HCT116 (cell line): ENCODE measurements at regions not wholly inside any gene's neighbourhood (a gene's known extent, or its start where the extent isn't known, plus 50 kb on each side); places are given as distances from the start of the nearest gene placed in this dataset.
"Not testable (repeated sequence)": the region's sequence is repeated elsewhere in the genome, so short reads cannot be mapped to it uniquely, and the experiment has no call there.

Source experiments
- ATAC-seq: fragments of 200-7000 bp; cut with Tn5 transposase; 2 replicates; pipeline ENCODE4 v1.9.1; 2020; ENCODE audit warnings: mild to moderate bottlenecking, moderate library complexity
- BruUV-seq: library from RNA; stranded (reverse); fragments of 400-500 nt; replicated peaks from 2 replicates; lab custom pipeline; 2021; lab: Mats Ljungman, UMichigan
- CTCF ChIA-PET: fragments of 300-600 bp; sonication (Branson Sonifier 250); formaldehyde crosslinking; loops from one replicate; lab custom pipeline; 2021; ENCODE audit warnings: antibody characterized with exemption; lab: Charles Lee
- POLR2A ChIA-PET: fragments of 300-600, 350-600 bp; sonication (Branson Sonifier 250); formaldehyde crosslinking; loops from one replicate; lab custom pipeline; 2021; ENCODE audit warnings: antibody characterized with exemption; lab: Charles Lee
- RAD21 ChIA-PET, 2 experiments: fragments of 300-600 bp; sonication (Branson Sonifier 250); formaldehyde crosslinking; loops; one replicate each; lab custom pipeline; 2023; ENCODE audit warnings: low total read pairs in 2 of 2; ENCODE audit not compliant: uncharacterized antibody in 2 of 2, unreplicated experiment in 2 of 2, low non-redundant PET in 1 of 2; lab: Charles Lee
- DNase-seq: peaks from one replicate; pipeline ENCODE4 v3.0.0-alpha.2; 2010; ENCODE audit warnings: low read depth, low spot score
- H2AFZ ChIP-seq: fragments of 200-600 bp; shearing (Covaris generic), sonication (generic); 2 replicates; pipeline ENCODE4 v1.6.1; 2017; ENCODE audit warnings: low read depth, mixed run types, mixed read lengths, antibody characterized with exemption, low read length; ENCODE audit not compliant: poor library complexity, severe bottlenecking
- H3K27ac ChIP-seq: 2 replicates; pipeline ENCODE4 v1.5.1; 2012; ENCODE audit warnings: low read depth, low read length
- H3K27me3 ChIP-seq: fragments of 200-600 bp; sonication (generic); 2 replicates; pipeline ENCODE4 v1.6.1; 2016; ENCODE audit warnings: mixed run types, low read length, mixed read lengths; ENCODE audit not compliant: insufficient read depth
- H3K36me3 ChIP-seq, 2 experiments: fragments of 200-500 bp in 1 of 2; fragments of 200-600 bp in 1 of 2; sonication (Bioruptor generic) in 1 of 2; sonication (generic) in 1 of 2; 2 replicates each; pipeline versions ENCODE4 v1.5.1 to v1.6.1; 2014 to 2016; ENCODE audit warnings: low read length in 2 of 2, inconsistent platforms in 1 of 2, mixed read lengths in 1 of 2, mixed run types in 1 of 2; ENCODE audit not compliant: insufficient read depth in 2 of 2, control insufficient read depth in 1 of 2
- H3K4me1 ChIP-seq, 2 experiments: fragments of 200-600 bp in 1 of 2; sonication (generic) in 1 of 2; 2 replicates each; pipeline versions ENCODE4 v1.5.1 to v1.6.1; 2012 to 2017; ENCODE audit warnings: low read length in 2 of 2, inconsistent platforms in 1 of 2, mild to moderate bottlenecking in 1 of 2, mixed read lengths in 1 of 2, mixed run types in 1 of 2, moderate library complexity in 1 of 2; ENCODE audit not compliant: insufficient read depth in 2 of 2, control insufficient read depth in 1 of 2
- H3K4me2 ChIP-seq: fragments of 200-600 bp; sonication (generic); 2 replicates; pipeline ENCODE4 v1.6.1; 2017; ENCODE audit warnings: mixed run types, low read length, mixed read lengths
- H3K4me3 ChIP-seq, 2 experiments: fragments of 200-600 bp in 1 of 2; sonication (generic) in 1 of 2; replicated peaks in 1 of 2; 2 replicates each; pipeline ENCODE4 v1.5.1; 2011 to 2016; ENCODE audit warnings: low read length in 2 of 2, control low read depth in 1 of 2, low read depth in 1 of 2, mild to moderate bottlenecking in 1 of 2, mixed read lengths in 1 of 2, mixed run types in 1 of 2
- H3K79me2 ChIP-seq: fragments of 200-600 bp; sonication (generic); 2 replicates; pipeline ENCODE4 v1.6.1; 2017; ENCODE audit warnings: mild to moderate bottlenecking, mixed run types, low read length, moderate library complexity, mixed read lengths; ENCODE audit not compliant: insufficient read depth
- H3K9ac ChIP-seq: fragments of 200-600 bp; sonication (generic); 2 replicates; pipeline ENCODE4 v1.6.1; 2016; ENCODE audit warnings: low read length, mixed read lengths
- H3K9me2 ChIP-seq: fragments of 200-600 bp; sonication (generic), shearing (Covaris generic); 2 replicates; pipeline ENCODE4 v1.6.1; 2017; ENCODE audit warnings: mixed run types, mild to moderate bottlenecking, moderate library complexity; ENCODE audit not compliant: insufficient read depth
- H3K9me3 ChIP-seq, 2 experiments: fragments of 200-500 bp in 1 of 2; fragments of 200-600 bp in 1 of 2; sonication (Bioruptor generic) in 1 of 2; sonication (generic) in 1 of 2; 2 replicates each; pipeline ENCODE4 v1.6.1; 2014 to 2017; ENCODE audit warnings: low read length in 2 of 2, mixed read lengths in 2 of 2, inconsistent platforms in 1 of 2, low read depth in 1 of 2, mild to moderate bottlenecking in 1 of 2, mixed run types in 1 of 2, moderate library complexity in 1 of 2; ENCODE audit not compliant: control insufficient read depth in 1 of 2, insufficient read depth in 1 of 2
- H4K20me1 ChIP-seq: fragments of 200-600 bp; sonication (generic), shearing (Covaris generic); 2 replicates; pipeline ENCODE4 v1.6.1; 2017; ENCODE audit warnings: mixed run types, mild to moderate bottlenecking, moderate library complexity; ENCODE audit not compliant: insufficient read depth
- CBX3 ChIP-seq: IDR thresholded peaks from 2 replicates; pipeline ENCODE4 v1.6.1; 2012; ENCODE audit warnings: low read depth
- CEBPB ChIP-seq: IDR thresholded peaks from 2 replicates; pipeline ENCODE4 v1.6.1; 2012; ENCODE audit warnings: low read depth
- EGR1 ChIP-seq: IDR thresholded peaks from 2 replicates; pipeline ENCODE4 v1.6.1; 2012; ENCODE audit warnings: low read depth
- EZH2phosphoT487 ChIP-seq: fragments of 200-600 bp; IDR thresholded peaks from 2 replicates; pipeline ENCODE4 v1.6.1; 2018; ENCODE audit warnings: antibody characterized with exemption, borderline replicate concordance
- FOSL1 ChIP-seq: IDR thresholded peaks from 2 replicates; pipeline ENCODE4 v1.6.1; 2012; ENCODE audit warnings: low read depth
- RAD21 ChIP-seq: IDR thresholded peaks from 2 replicates; pipeline ENCODE4 v1.6.1; 2012; ENCODE audit warnings: low read depth, mild to moderate bottlenecking
- SRF ChIP-seq: IDR thresholded peaks from 2 replicates; pipeline ENCODE4 v1.6.1; 2012; ENCODE audit warnings: low read depth
- intact Hi-C: fragments of 100-400 bp; cut with micrococcal nuclease; formaldehyde crosslinking; loops from 2 replicates; pipeline ENCODE4 v1.10.0; 2022

GRCh38 chr6:37565267-37566110, 65.8 kb upstream of the CCDC167 start:
- Histone ChIP-seq H3K4me2 (0 out of 2 replicates have a peak overlapping the region, but pooled peaks have one; percentile 33), H3K4me3 (no peak overlapping the region), H3K4me1 (peaks cover 0 to 7% of the 10 kb centered on the region in 2 experiments; a peak in 1 of 4 replicates), H3K9ac (no peak overlapping the region), H3K27me3 (no peaks in the 10 kb centered on the region), H3K79me2 (no peaks in the 10 kb centered on the region), H3K9me3 (no peaks in the 10 kb centered on the region), H3K9me2 (no peaks in the 10 kb centered on the region), H3K27ac (no peak overlapping the region), H4K20me1 (no peaks in the 10 kb centered on the region), H3K36me3 (no peaks in the 10 kb centered on the region), H2AFZ (no peak overlapping the region)
- ChIA-PET POLR2A (no interaction called here), CTCF (interaction anchor here (0.9 to 1.7 kb wide), 7 partner anchors 11 to 81 kb away, joined by 3 to 7 read pairs (median 3); partner anchors contain the start of gene CCDC167), RAD21 (interaction anchor here in 1 of 2 experiments (0.6 kb wide), 1 partner anchor 37 kb away, joined by 3 read pairs; no protein-coding TSS in a partner anchor)
- no peak for ATAC-seq
- DNase-seq = no peak
- no peak for TF ChIP-seq EZH2phosphoT487
- TF ChIP-seq CBX3 = no peak
- TF ChIP-seq SRF = no peak
- TF ChIP-seq CEBPB = no peak
- no peak for TF ChIP-seq EGR1
- TF ChIP-seq RAD21 = no peak
- TF ChIP-seq FOSL1 = no peak
- intact Hi-C loops = loop anchor here (1.0 to 2.0 kb wide), 3 partner anchors 27 to 185 kb away; no protein-coding TSS in a partner anchor
- BruUV-seq = no TSS peak

- DNase-seq, H3K9ac ChIP-seq, H3K9me2 ChIP-seq, RAD21 ChIA-PET, H3K27ac ChIP-seq, H3K9me3 ChIP-seq, H3K79me2 ChIP-seq, POLR2A ChIA-PET, CTCF ChIA-PET, H3K27me3 ChIP-seq, intact Hi-C loops, BruUV-seq, H3K4me3 ChIP-seq, H3K36me3 ChIP-seq, H4K20me1 ChIP-seq, ATAC-seq, H3K4me2 ChIP-seq, H2AFZ ChIP-seq: not testable (repeated sequence)
- peaks cover 0 to 14% of the 10 kb centered on the region in 2 experiments; a peak in 2 of 4 replicates for H3K4me1 ChIP-seq
Measured at GRCh38 chr6:37562926-37563288, 63.2 kb upstream of the CCDC167 start.
